T-cell (primary cell): ENCODE measurements at regions not wholly inside any gene's neighbourhood (a gene's known extent, or its start where the extent isn't known, plus 50 kb on each side); places are given as distances from the start of the nearest gene placed in this dataset.

ENCODE experiments used
- ATAC-seq, 4 experiments: fragments of 200-7000 bp in 3 of 4; fragments of 150-1000 bp in 1 of 4; cut with Tn5 transposase; replicated peaks in 1 of 4; 1 replicate in 3 of 4; 2 replicates in 1 of 4; pipeline ENCODE4 v1.10.0; 2021; ENCODE audit warnings: moderate library complexity in 3 of 4, mild to moderate bottlenecking in 2 of 4, moderate number of reproducible peaks in 1 of 4
- CTCF ChIA-PET, 2 donors: fragments of 300-600 bp; sonication (Branson Sonifier 250); formaldehyde crosslinking; loops; one replicate each; lab custom pipeline; 2022; ENCODE audit warnings: antibody characterized with exemption in 2 of 2; lab: Charles Lee
- POLR2A ChIA-PET, 2 donors: fragments of 300-600 bp; sonication (Branson Sonifier 250); formaldehyde crosslinking; loops; one replicate each; lab custom pipeline; 2022; ENCODE audit warnings: antibody characterized with exemption in 2 of 2; lab: Charles Lee
- DNase-seq, 35 experiments: peaks; one replicate each; pipeline versions ENCODE4 v3.0.0 to v3.0.0-alpha.2; 2013 to 2023
- H3K27ac ChIP-seq: one replicate; pipeline ENCODE4 v1.5.1; 2013; ENCODE audit warnings: low read length
- H3K27me3 ChIP-seq, 2 experiments: replicated peaks in 1 of 2; 1 replicate in 1 of 2; 2 replicates in 1 of 2; pipeline versions ENCODE4 v1.6.1 to v1.7.0; 2013; ENCODE audit warnings: low read length in 1 of 2, mixed read lengths in 1 of 2; ENCODE audit not compliant: control insufficient read depth in 2 of 2, insufficient read depth in 2 of 2; ENCODE audit errors: extremely low read depth in 1 of 2
- H3K36me3 ChIP-seq, 2 donors: 1 replicate in 1 of 2; 2 replicates in 1 of 2; pipeline versions ENCODE4 v1.6.1 to v1.7.0; 2013; ENCODE audit warnings: low read length in 1 of 2; ENCODE audit not compliant: control insufficient read depth in 2 of 2, insufficient read depth in 1 of 2; ENCODE audit errors: extremely low read depth in 1 of 2
- H3K4me1 ChIP-seq, 2 experiments: 1 replicate in 1 of 2; 2 replicates in 1 of 2; pipeline versions ENCODE4 v1.6.1 to v1.7.0; 2013; ENCODE audit warnings: low read length in 2 of 2, mixed read lengths in 1 of 2; ENCODE audit not compliant: insufficient read depth in 2 of 2, control insufficient read depth in 1 of 2; ENCODE audit errors: extremely low read depth in 1 of 2
- H3K4me3 ChIP-seq, 2 donors: 1 replicate in 1 of 2; 2 replicates in 1 of 2; pipeline versions ENCODE4 v1.5.1 to v1.7.0; 2013; ENCODE audit warnings: mild to moderate bottlenecking in 2 of 2, low read length in 1 of 2, moderate library complexity in 1 of 2; ENCODE audit not compliant: control insufficient read depth in 1 of 2; ENCODE audit errors: extremely low read depth in 1 of 2
- H3K9me3 ChIP-seq: 2 replicates; pipeline ENCODE4 v1.7.0; 2013
- H3K27ac Mint-ChIP-seq, 2 donors: one replicate each; pipeline ENCODE4 v1.8.0; 2020 to 2021; ENCODE audit warnings: mild to moderate bottlenecking in 2 of 2, mixed read lengths in 2 of 2
- H3K27me3 Mint-ChIP-seq, 2 donors: one replicate each; pipeline ENCODE4 v1.8.0; 2021 to 2022; ENCODE audit warnings: mixed read lengths in 2 of 2
- H3K36me3 Mint-ChIP-seq: one replicate; pipeline ENCODE4 v1.8.0; 2021; ENCODE audit warnings: mixed read lengths
- H3K4me1 Mint-ChIP-seq, 3 donors: one replicate each; pipeline ENCODE4 v1.8.0; 2020 to 2022; ENCODE audit warnings: mixed read lengths in 3 of 3, mild to moderate bottlenecking in 1 of 3
- H3K4me3 Mint-ChIP-seq, 3 donors: one replicate each; pipeline ENCODE4 v1.8.0; 2020 to 2022; ENCODE audit warnings: mild to moderate bottlenecking in 3 of 3, mixed read lengths in 3 of 3, moderate library complexity in 3 of 3
- H3K9me3 Mint-ChIP-seq, 3 donors: one replicate each; pipeline ENCODE4 v1.8.0; 2020 to 2022; ENCODE audit warnings: mixed read lengths in 3 of 3
- WGBS: methylation state at CpG from one replicate; pipeline ENCODE4 v1.1.5; 2013; ENCODE audit warnings: missing lambda C conversion rate; ENCODE audit not compliant: insufficient coverage; 5-methylcytosine and 5-hydroxymethylcytosine counted together

GRCh38 chr15:97410897-97411575 is 549.5 kb upstream of the ARRDC4 start:
- Mint-ChIP-seq H3K27me3 (no peaks in the 10 kb centered on the region), H3K9me3 (peaks cover 0 to 5% (median 2%) of the 10 kb centered on the region in 3 donors)
- no peak for ATAC-seq

GRCh38 chr15:97420130-97420529 is 540.4 kb upstream of the ARRDC4 start:
- Mint-ChIP-seq H3K4me1 (no peaks in the 10 kb centered on the region), H3K36me3 (no peaks in the 10 kb centered on the region), H3K27ac (no peak overlapping the region), H3K9me3 (peaks cover 9 to 24% (median 11%) of the 10 kb centered on the region in 3 donors), H3K4me3 (no peak overlapping the region), H3K27me3 (no peaks in the 10 kb centered on the region)
- ChIA-PET POLR2A (no interaction called here), CTCF (no interaction called here)
- Histone ChIP-seq H3K4me3 (no peak overlapping the region), H3K9me3 (no peaks in the 10 kb centered on the region), H3K4me1 (no peaks in the 10 kb centered on the region), H3K36me3 (no peaks in the 10 kb centered on the region), H3K27ac (no peak overlapping the region), H3K27me3 (no peaks in the 10 kb centered on the region)
- no peak for DNase-seq
- no CpG with 5 or more reads among the region's 1 CpG for WGBS
- ATAC-seq = no peak

More at GRCh38 chr15:97410897-97411575, 549.5 kb upstream of the ARRDC4 start:
- no peaks in the 10 kb centered on the region for H3K4me1 ChIP-seq
- WGBS = no CpG with 5 or more reads among the region's 5 CpGs
- no peaks in the 10 kb centered on the region for H3K9me3 ChIP-seq
- no peaks in the 10 kb centered on the region for H3K4me1 Mint-ChIP-seq
- no peak overlapping the region for H3K27ac ChIP-seq
- no peak overlapping the region for H3K4me3 ChIP-seq
- CTCF ChIA-PET = no interaction called here
- H3K4me3 Mint-ChIP-seq = no peak overlapping the region
- no peaks in the 10 kb centered on the region for H3K36me3 Mint-ChIP-seq
- no peaks in the 10 kb centered on the region for H3K27me3 ChIP-seq
- POLR2A ChIA-PET = no interaction called here
- DNase-seq = no peak
- no peak overlapping the region for H3K27ac Mint-ChIP-seq
- no peaks in the 10 kb centered on the region for H3K36me3 ChIP-seq

- Mint-ChIP-seq H3K27me3 (no peaks in the 10 kb centered on the region), H3K27ac (no peak overlapping the region), H3K4me1 (no peaks in the 10 kb centered on the region), H3K36me3 (no peaks in the 10 kb centered on the region), H3K9me3 (peaks cover under 1 to 17% (median 2%) of the 10 kb centered on the region in 3 donors), H3K4me3 (no peak overlapping the region)
- Histone ChIP-seq H3K9me3 (no peaks in the 10 kb centered on the region), H3K27me3 (no peaks in the 10 kb centered on the region), H3K4me1 (no peaks in the 10 kb centered on the region), H3K27ac (no peak overlapping the region), H3K4me3 (no peak overlapping the region), H3K36me3 (no peaks in the 10 kb centered on the region)
- WGBS = no CpG with 5 or more reads among the region's 5 CpGs
- CTCF ChIA-PET = no interaction called here
- POLR2A ChIA-PET = interaction anchor here in 1 of 2 donors (0.6 kb wide), 1 partner anchor 443 kb away, joined by 5 read pairs; no protein-coding TSS in a partner anchor
- no peak for ATAC-seq
- no peak for DNase-seq
Observed at GRCh38 chr15:97425596-97425995, 534.9 kb upstream of the ARRDC4 start.

- no peaks in the 10 kb centered on the region for H3K36me3 ChIP-seq
- peaks cover 2 to 23% (median 14%) of the 10 kb centered on the region in 3 donors for H3K9me3 Mint-ChIP-seq
- H3K27ac ChIP-seq = no peak overlapping the region
- no CpG with 5 or more reads among the region's 1 CpG for WGBS
- DNase-seq (no peak), ATAC-seq (no peak)
- H3K4me3 Mint-ChIP-seq = no peak overlapping the region
- H3K4me3 ChIP-seq = no peak overlapping the region
- H3K27ac Mint-ChIP-seq = no peak overlapping the region
- no peaks in the 10 kb centered on the region for H3K27me3 ChIP-seq
- H3K36me3 Mint-ChIP-seq = no peaks in the 10 kb centered on the region
- H3K4me1 Mint-ChIP-seq = no peaks in the 10 kb centered on the region
- POLR2A ChIA-PET = no interaction called here
- no peaks in the 10 kb centered on the region for H3K27me3 Mint-ChIP-seq
- CTCF ChIA-PET = no interaction called here
- no peaks in the 10 kb centered on the region for H3K9me3 ChIP-seq
- H3K4me1 ChIP-seq = no peaks in the 10 kb centered on the region
Observed at GRCh38 chr15:97443101-97443500, 517.4 kb upstream of the ARRDC4 start.

GRCh38 chr15:97446138-97446537 is 514.4 kb upstream of the ARRDC4 start:
- no peaks in the 10 kb centered on the region for H3K4me1 Mint-ChIP-seq
- Histone ChIP-seq H3K9me3 (no peaks in the 10 kb centered on the region), H3K27ac (no peak overlapping the region), H3K4me1 (no peaks in the 10 kb centered on the region), H3K4me3 (no peak overlapping the region), H3K36me3 (no peaks in the 10 kb centered on the region), H3K27me3 (no peaks in the 10 kb centered on the region)
- no peaks in the 10 kb centered on the region for H3K27me3 Mint-ChIP-seq
- POLR2A ChIA-PET = no interaction called here
- H3K36me3 Mint-ChIP-seq = no peaks in the 10 kb centered on the region
- H3K9me3 Mint-ChIP-seq = peaks cover 5 to 19% (median 8%) of the 10 kb centered on the region in 3 donors
- DNase-seq = no peak
- 62% methylated on average over 2 of the region's 3 CpGs for WGBS
- no peak overlapping the region for H3K4me3 Mint-ChIP-seq
- ATAC-seq = no peak
- no peak overlapping the region for H3K27ac Mint-ChIP-seq
- CTCF ChIA-PET = interaction anchor here in 1 of 2 donors (0.6 kb wide), 1 partner anchor 1158 kb away, joined by 3 read pairs; no protein-coding TSS in a partner anchor

- no peaks in the 10 kb centered on the region for H3K27me3 ChIP-seq
- no peak overlapping the region for H3K4me3 ChIP-seq
- Mint-ChIP-seq H3K27me3 (no peaks in the 10 kb centered on the region), H3K36me3 (no peaks in the 10 kb centered on the region), H3K4me3 (no peak overlapping the region), H3K9me3 (peaks cover 0 to 2% (median 0%) of the 10 kb centered on the region in 3 donors), H3K27ac (no peak overlapping the region), H3K4me1 (no peaks in the 10 kb centered on the region)
- CTCF ChIA-PET = interaction anchor here in 1 of 2 donors (0.5 kb wide), 1 partner anchor 1214 kb away, joined by 10 read pairs; no protein-coding TSS in a partner anchor
- WGBS = 78% methylated on average over 2 of the region's 7 CpGs
- no peaks in the 10 kb centered on the region for H3K4me1 ChIP-seq
- no peaks in the 10 kb centered on the region for H3K36me3 ChIP-seq
- H3K27ac ChIP-seq = no peak overlapping the region
- ATAC-seq (no peak), DNase-seq (no peak)
- H3K9me3 ChIP-seq = no peaks in the 10 kb centered on the region
- POLR2A ChIA-PET = no interaction called here
Observed at GRCh38 chr15:97456521-97457202, 503.8 kb upstream of the ARRDC4 start.
